ENCODE measurements at regions not wholly inside any gene's neighbourhood (a gene's known extent, or its start where the extent isn't known, plus 50 kb on each side); places are given as distances from the start of the nearest gene placed in this dataset.

DNA sequence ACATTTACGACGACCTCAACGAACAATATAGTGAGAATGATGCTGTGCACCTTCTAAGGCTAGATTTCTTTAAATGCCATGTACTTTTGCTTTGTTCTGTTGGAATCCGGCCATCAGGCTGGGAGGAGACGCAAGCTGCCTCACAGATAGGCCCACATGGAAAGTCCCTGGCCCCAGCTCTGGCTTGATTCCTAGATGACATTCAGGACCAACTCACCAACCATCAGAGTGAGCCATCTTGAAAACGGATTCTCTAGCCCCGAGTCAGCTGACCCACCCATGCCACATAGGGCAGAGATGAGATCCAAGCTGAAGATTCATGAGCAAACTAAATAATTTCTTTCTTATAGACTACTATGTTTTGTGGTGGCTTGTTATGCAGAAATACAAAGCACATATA is 164.4 kb downstream of the ZNF281 start:
- Histone ChIP-seq H3K27ac (no peak overlapping the region), H3K36me3 (no peaks in the 10 kb centered on the region), H3K27me3 (peaks cover 43% of the 10 kb centered on the region), H3K4me1 (ENCODE audit: control insufficient read depth in 1 of 2, insufficient read depth in 1 of 2, low read depth in 1 of 2, low read length in 1 of 2) (peaks cover 7 to 13% of the 10 kb centered on the region in 2 experiments), H3K4me3 (ENCODE audit: low read depth in 1 of 2, low read length in 1 of 2) (no peak overlapping the region), H3K9me3 (no peaks in the 10 kb centered on the region)
- TF ChIP-seq, protein P1, sequence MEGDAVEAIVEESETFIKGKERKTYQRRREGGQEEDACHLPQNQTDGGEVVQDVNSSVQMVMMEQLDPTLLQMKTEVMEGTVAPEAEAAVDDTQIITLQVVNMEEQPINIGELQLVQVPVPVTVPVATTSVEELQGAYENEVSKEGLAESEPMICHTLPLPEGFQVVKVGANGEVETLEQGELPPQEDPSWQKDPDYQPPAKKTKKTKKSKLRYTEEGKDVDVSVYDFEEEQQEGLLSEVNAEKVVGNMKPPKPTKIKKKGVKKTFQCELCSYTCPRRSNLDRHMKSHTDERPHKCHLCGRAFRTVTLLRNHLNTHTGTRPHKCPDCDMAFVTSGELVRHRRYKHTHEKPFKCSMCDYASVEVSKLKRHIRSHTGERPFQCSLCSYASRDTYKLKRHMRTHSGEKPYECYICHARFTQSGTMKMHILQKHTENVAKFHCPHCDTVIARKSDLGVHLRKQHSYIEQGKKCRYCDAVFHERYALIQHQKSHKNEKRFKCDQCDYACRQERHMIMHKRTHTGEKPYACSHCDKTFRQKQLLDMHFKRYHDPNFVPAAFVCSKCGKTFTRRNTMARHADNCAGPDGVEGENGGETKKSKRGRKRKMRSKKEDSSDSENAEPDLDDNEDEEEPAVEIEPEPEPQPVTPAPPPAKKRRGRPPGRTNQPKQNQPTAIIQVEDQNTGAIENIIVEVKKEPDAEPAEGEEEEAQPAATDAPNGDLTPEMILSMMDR (IDR thresholded peaks at IDR 0.05) = no peak

DNA sequence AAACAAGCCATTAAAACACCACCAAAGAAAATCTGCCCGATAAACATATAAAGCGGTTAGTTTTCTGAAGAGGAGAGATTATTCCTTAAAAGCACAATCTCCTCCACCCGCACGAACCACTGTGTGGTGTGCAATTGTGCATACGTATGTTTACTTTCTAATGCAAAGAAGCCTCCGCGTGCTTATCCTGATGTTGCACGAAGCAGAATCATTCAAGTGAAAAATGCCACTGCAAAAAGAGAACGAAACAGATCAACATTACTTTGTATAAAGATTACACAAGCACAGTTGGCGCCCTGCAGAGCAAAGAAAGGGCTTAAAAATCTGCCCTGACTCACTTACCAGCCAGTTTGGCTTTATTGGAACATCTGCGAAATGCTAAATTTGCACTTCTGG is 166.8 kb downstream of the ZNF281 start:
- Histone ChIP-seq H3K4me1 (ENCODE audit: control insufficient read depth in 1 of 2, insufficient read depth in 1 of 2, low read depth in 1 of 2, low read length in 1 of 2) (peaks cover 7 to 15% of the 10 kb centered on the region in 2 experiments), H3K27me3 (peaks cover 34% of the 10 kb centered on the region), H3K27ac (no peak overlapping the region), H3K9me3 (no peaks in the 10 kb centered on the region), H3K4me3 (ENCODE audit: low read depth in 1 of 2, low read length in 1 of 2) (no peak overlapping the region), H3K36me3 (no peaks in the 10 kb centered on the region)
- TF ChIP-seq, protein P1 (IDR thresholded peaks at IDR 0.05) = no peak

- Histone ChIP-seq H3K4me1 (ENCODE audit: control insufficient read depth in 1 of 2, insufficient read depth in 1 of 2, low read depth in 1 of 2, low read length in 1 of 2) (peaks cover 7 to 15% of the 10 kb centered on the region in 2 experiments), H3K4me3 (ENCODE audit: low read depth in 1 of 2, low read length in 1 of 2) (peak overlapping the region in 1 of 2 experiments; percentile 8), H3K27ac (no peak overlapping the region), H3K36me3 (no peaks in the 10 kb centered on the region), H3K27me3 (peaks cover 27% of the 10 kb centered on the region), H3K9me3 (no peaks in the 10 kb centered on the region)
- TF ChIP-seq, protein P1 (IDR thresholded peaks at IDR 0.05) = no peak
Measured at GRCh38 chr1:200242110-200243041, 167.5 kb downstream of the ZNF281 start.

GRCh38 chr1:200240656-200241055 is 169.2 kb downstream of the ZNF281 start:
- peaks cover 11% of the 10 kb centered on the region for H3K27me3 ChIP-seq
- TF ChIP-seq, protein P1 (IDR thresholded peaks at IDR 0.05) = no peak
- H3K36me3 ChIP-seq = no peaks in the 10 kb centered on the region
- H3K4me1 ChIP-seq (ENCODE audit: control insufficient read depth in 1 of 2, insufficient read depth in 1 of 2, low read depth in 1 of 2, low read length in 1 of 2) = peaks cover 7 to 15% of the 10 kb centered on the region in 2 experiments
- H3K4me3 ChIP-seq (ENCODE audit: low read depth in 1 of 2, low read length in 1 of 2) = peak overlapping the region in 1 of 2 experiments; percentile 9
- H3K27ac ChIP-seq = no peak overlapping the region
- H3K9me3 ChIP-seq = no peaks in the 10 kb centered on the region

GRCh38 chr1:200238311-200238710 is 171.5 kb downstream of the ZNF281 start:
- peaks cover 7 to 15% of the 10 kb centered on the region in 2 experiments for H3K4me1 ChIP-seq (ENCODE audit: control insufficient read depth in 1 of 2, insufficient read depth in 1 of 2, low read depth in 1 of 2, low read length in 1 of 2)

More at GRCh38 chr1:200238311-200238710, 171.5 kb downstream of the ZNF281 start:
- no peak overlapping the region for H3K27ac ChIP-seq
- TF ChIP-seq, protein P1 (IDR thresholded peaks at IDR 0.05) = no peak
- H3K4me3 ChIP-seq (ENCODE audit: low read depth in 1 of 2, low read length in 1 of 2) = no peak overlapping the region
- H3K9me3 ChIP-seq = no peaks in the 10 kb centered on the region
- no peaks in the 10 kb centered on the region for H3K36me3 ChIP-seq
- H3K27me3 ChIP-seq = peaks cover 10% of the 10 kb centered on the region
